WTC11 (cell line): ENCODE measurements at regions not wholly inside any gene's neighbourhood (a gene's known extent, or its start where the extent isn't known, plus 50 kb on each side); places are given as distances from the start of the nearest gene placed in this dataset.

Source experiments
- ATAC-seq: fragments of 200-7000 bp; cut with Tn5 transposase; 2 replicates; pipeline ENCODE4 v1.10.0; 2021; ENCODE audit warnings: mild to moderate bottlenecking, moderate library complexity
- CTCF ChIA-PET: fragments of 300-600 bp; sonication (Branson Sonifier 250); formaldehyde crosslinking; loops from one replicate; lab custom pipeline; 2021; ENCODE audit warnings: antibody characterized with exemption; lab: Charles Lee
- POLR2A ChIA-PET: fragments of 350-600 bp; sonication (Branson Sonifier 250); formaldehyde crosslinking; loops from one replicate; lab custom pipeline; 2021; ENCODE audit warnings: antibody characterized with exemption; lab: Charles Lee
- DNase-seq: peaks from one replicate; pipeline ENCODE4 v3.0.0; 2021; ENCODE audit warnings: low spot score
- H3K27ac Mint-ChIP-seq: 2 replicates; pipeline ENCODE4 v1.8.0; 2021; ENCODE audit warnings: mixed read lengths
- H3K27me3 Mint-ChIP-seq: 2 replicates; pipeline ENCODE4 v1.8.0; 2021; ENCODE audit warnings: low read depth, mild to moderate bottlenecking, moderate library complexity, mixed read lengths
- H3K36me3 Mint-ChIP-seq: 2 replicates; pipeline ENCODE4 v1.8.0; 2021; ENCODE audit warnings: mixed read lengths
- H3K4me1 Mint-ChIP-seq: 2 replicates; pipeline ENCODE4 v1.8.0; 2022; ENCODE audit warnings: mixed read lengths
- H3K4me3 Mint-ChIP-seq: 2 replicates; pipeline ENCODE4 v1.8.0; 2021; ENCODE audit warnings: mild to moderate bottlenecking, moderate library complexity, mixed read lengths
- H3K9me3 Mint-ChIP-seq: 2 replicates; pipeline ENCODE4 v1.8.0; 2021; ENCODE audit warnings: mixed read lengths
- CBFB ChIP-seq: sonication (generic); formaldehyde crosslinking; IDR thresholded peaks from 2 replicates; pipeline ENCODE4 v1.8.1; 2022; ENCODE audit warnings: mild to moderate bottlenecking, low read depth, missing genetic modification reagents
- CREB1 ChIP-seq: sonication (generic); formaldehyde crosslinking; IDR thresholded peaks from 2 replicates; pipeline ENCODE4 v1.8.0; 2023; ENCODE audit warnings: mild to moderate bottlenecking, missing genetic modification reagents
- E2F1 ChIP-seq: sonication (generic); formaldehyde crosslinking; IDR thresholded peaks from 2 replicates; pipeline ENCODE4 v1.8.0; 2022; ENCODE audit warnings: mild to moderate bottlenecking, missing genetic modification reagents
- ELF4 ChIP-seq: sonication (generic); formaldehyde crosslinking; IDR thresholded peaks from 2 replicates; pipeline ENCODE4 v1.8.1; 2022; ENCODE audit warnings: low read depth, mild to moderate bottlenecking, moderate library complexity, missing genetic modification reagents
- EMX1 ChIP-seq: fragments of 250-450 bp; sonication (Bioruptor Pico); IDR thresholded peaks from 2 replicates; pipeline ENCODE4 v1.8.0; 2021; ENCODE audit warnings: mild to moderate bottlenecking
- ESRRA ChIP-seq: sonication (generic); formaldehyde crosslinking; IDR thresholded peaks from 2 replicates; pipeline ENCODE4 v1.8.1; 2022; ENCODE audit warnings: mild to moderate bottlenecking, missing genetic modification reagents, borderline replicate concordance
- KAT7 ChIP-seq: sonication (generic); formaldehyde crosslinking; IDR thresholded peaks from 2 replicates; pipeline ENCODE4 v1.8.1; 2023; ENCODE audit warnings: missing genetic modification reagents, mild to moderate bottlenecking, borderline replicate concordance
- MXD4 ChIP-seq: fragments of 250-450 bp; sonication (Bioruptor Pico); IDR thresholded peaks from 2 replicates; pipeline ENCODE4 v1.8.0; 2021; ENCODE audit warnings: mild to moderate bottlenecking, moderate library complexity, borderline replicate concordance
- NR2C2 ChIP-seq: sonication (generic); formaldehyde crosslinking; IDR thresholded peaks from 2 replicates; pipeline ENCODE4 v1.8.0; 2022; ENCODE audit warnings: mild to moderate bottlenecking, missing genetic modification reagents
- NR3C1 ChIP-seq: sonication (generic); formaldehyde crosslinking; conservative IDR thresholded peaks from 2 replicates; pipeline ENCODE4 v1.8.1; 2023; ENCODE audit warnings: low read depth, mild to moderate bottlenecking, missing genetic modification reagents
- PRDM15 ChIP-seq: sonication (generic); formaldehyde crosslinking; IDR thresholded peaks from 2 replicates; pipeline ENCODE4 v1.8.0; 2022; ENCODE audit warnings: missing genetic modification reagents
- SOX15 ChIP-seq: fragments of 250-450 bp; sonication (Bioruptor Pico); IDR thresholded peaks from 2 replicates; pipeline ENCODE4 v1.9.0; 2021; ENCODE audit warnings: mild to moderate bottlenecking
- SP1 ChIP-seq: sonication (generic); formaldehyde crosslinking; conservative IDR thresholded peaks from 2 replicates; pipeline ENCODE4 v1.8.1; 2022; ENCODE audit warnings: missing genetic modification reagents
- TEAD4 ChIP-seq: sonication (generic); formaldehyde crosslinking; IDR thresholded peaks from 2 replicates; pipeline ENCODE4 v1.8.0; 2022; ENCODE audit warnings: mild to moderate bottlenecking, missing genetic modification reagents
- TP53 ChIP-seq: sonication (generic); formaldehyde crosslinking; IDR thresholded peaks from 2 replicates; pipeline ENCODE4 v1.8.1; 2023; ENCODE audit warnings: mild to moderate bottlenecking, missing genetic modification reagents
- ZNF219 ChIP-seq: sonication (generic); formaldehyde crosslinking; IDR thresholded peaks from 2 replicates; pipeline ENCODE4 v1.8.0; 2023; ENCODE audit warnings: missing genetic modification reagents, mild to moderate bottlenecking, borderline replicate concordance
- ZNF263 ChIP-seq: sonication (generic); formaldehyde crosslinking; IDR thresholded peaks from 2 replicates; pipeline ENCODE4 v1.8.1; 2022; ENCODE audit warnings: low read depth, mild to moderate bottlenecking, moderate library complexity, missing genetic modification reagents
- ZNF317 ChIP-seq: sonication (generic); formaldehyde crosslinking; IDR thresholded peaks from 2 replicates; pipeline ENCODE4 v1.8.1; 2023; ENCODE audit warnings: low read depth, mild to moderate bottlenecking, moderate library complexity, missing genetic modification reagents, borderline replicate concordance
- ZNF423 ChIP-seq: fragments of 250-450 bp; sonication (Bioruptor Pico); IDR thresholded peaks from 2 replicates; pipeline ENCODE4 v2.1.2; 2022; ENCODE audit warnings: mild to moderate bottlenecking, moderate library complexity
- TF ChIP-seq, protein P1 (sequence below): sonication (generic); formaldehyde crosslinking; IDR thresholded peaks from 2 replicates; pipeline ENCODE4 v1.8.0; 2022; ENCODE audit warnings: mild to moderate bottlenecking, missing genetic modification reagents
- TF ChIP-seq, protein P2 (sequence below): fragments of 250-450 bp; sonication (Bioruptor Pico); IDR thresholded peaks from 2 replicates; pipeline ENCODE4 v1.9.0; 2021; ENCODE audit warnings: moderate library complexity, mild to moderate bottlenecking, inconsistent platforms, borderline replicate concordance
- TF ChIP-seq, protein P3 (sequence below): sonication (generic); formaldehyde crosslinking; conservative IDR thresholded peaks from 2 replicates; pipeline ENCODE4 v1.8.1; 2023; ENCODE audit warnings: mild to moderate bottlenecking, low read depth, missing genetic modification reagents, moderate library complexity

DNA sequence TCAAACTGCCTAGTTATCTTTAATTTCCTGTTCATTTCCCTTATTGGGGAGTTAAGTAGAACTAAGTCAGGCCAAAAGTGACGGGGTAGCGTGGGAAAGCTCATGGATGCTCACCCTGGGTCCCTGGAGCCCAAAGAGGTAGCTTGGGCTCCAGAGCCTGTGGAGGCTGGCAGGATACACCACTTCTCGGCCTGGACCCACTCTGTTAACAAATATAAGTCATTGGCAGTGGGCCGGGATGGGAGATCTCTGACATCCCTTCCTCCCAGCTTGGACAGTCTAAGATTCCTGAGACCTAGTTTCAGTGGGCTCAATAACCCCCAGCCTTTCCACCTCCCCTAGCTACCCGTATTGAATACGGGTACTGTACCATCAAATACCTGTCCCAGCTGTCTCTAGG, 106.1 kb downstream of the EFNB1 start (continued):
- TF ChIP-seq PRDM15 (CRISPR knock-in tag) (no peak), MXD4 (CRISPR knock-in tag) (no peak), ZNF423 (no peak)
- TF ChIP-seq, protein P1, sequence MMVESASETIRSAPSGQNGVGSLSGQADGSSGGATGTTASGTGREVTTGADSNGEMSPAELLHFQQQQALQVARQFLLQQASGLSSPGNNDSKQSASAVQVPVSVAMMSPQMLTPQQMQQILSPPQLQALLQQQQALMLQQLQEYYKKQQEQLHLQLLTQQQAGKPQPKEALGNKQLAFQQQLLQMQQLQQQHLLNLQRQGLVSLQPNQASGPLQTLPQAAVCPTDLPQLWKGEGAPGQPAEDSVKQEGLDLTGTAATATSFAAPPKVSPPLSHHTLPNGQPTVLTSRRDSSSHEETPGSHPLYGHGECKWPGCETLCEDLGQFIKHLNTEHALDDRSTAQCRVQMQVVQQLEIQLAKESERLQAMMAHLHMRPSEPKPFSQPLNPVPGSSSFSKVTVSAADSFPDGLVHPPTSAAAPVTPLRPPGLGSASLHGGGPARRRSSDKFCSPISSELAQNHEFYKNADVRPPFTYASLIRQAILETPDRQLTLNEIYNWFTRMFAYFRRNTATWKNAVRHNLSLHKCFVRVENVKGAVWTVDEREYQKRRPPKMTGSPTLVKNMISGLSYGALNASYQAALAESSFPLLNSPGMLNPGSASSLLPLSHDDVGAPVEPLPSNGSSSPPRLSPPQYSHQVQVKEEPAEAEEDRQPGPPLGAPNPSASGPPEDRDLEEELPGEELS: no peak

GRCh38 chrX:68934421-68934820, 105.6 kb downstream of the EFNB1 start:
- no peak overlapping the region for H3K27ac Mint-ChIP-seq
- ATAC-seq (no peak), DNase-seq (no peak)
- H3K27me3 Mint-ChIP-seq: peaks cover 2% of the 10 kb centered on the region; the same call in 1 of the 2 replicates
- peaks cover 8% of the 10 kb centered on the region for H3K4me1 Mint-ChIP-seq
- CTCF ChIA-PET: no interaction called here
- POLR2A ChIA-PET: no interaction called here
- TF ChIP-seq ELF4 (CRISPR knock-in tag) (no peak), SP1 (CRISPR knock-in tag) (no peak), E2F1 (CRISPR knock-in tag) (no peak), TP53 (CRISPR knock-in tag) (no peak), KAT7 (CRISPR knock-in tag) (no peak), MXD4 (CRISPR knock-in tag) (no peak), SOX15 (CRISPR knock-in tag) (no peak), CREB1 (CRISPR knock-in tag) (no peak), TEAD4 (CRISPR knock-in tag) (no peak), ESRRA (CRISPR knock-in tag) (no peak), NR3C1 (CRISPR knock-in tag) (no peak), ZNF263 (no peak), ZNF219 (CRISPR knock-in tag) (no peak), ZNF317 (no peak), CBFB (no peak), EMX1 (CRISPR knock-in tag) (no peak), NR2C2 (no peak)
- TF ChIP-seq, protein P2, sequence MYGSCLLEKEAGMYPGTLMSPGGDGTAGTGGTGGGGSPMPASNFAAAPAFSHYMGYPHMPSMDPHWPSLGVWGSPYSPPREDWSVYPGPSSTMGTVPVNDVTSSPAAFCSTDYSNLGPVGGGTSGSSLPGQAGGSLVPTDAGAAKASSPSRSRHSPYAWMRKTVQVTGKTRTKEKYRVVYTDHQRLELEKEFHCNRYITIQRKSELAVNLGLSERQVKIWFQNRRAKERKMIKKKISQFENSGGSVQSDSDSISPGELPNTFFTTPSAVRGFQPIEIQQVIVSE (CRISPR knock-in tag): no peak
- TF ChIP-seq, protein P3, sequence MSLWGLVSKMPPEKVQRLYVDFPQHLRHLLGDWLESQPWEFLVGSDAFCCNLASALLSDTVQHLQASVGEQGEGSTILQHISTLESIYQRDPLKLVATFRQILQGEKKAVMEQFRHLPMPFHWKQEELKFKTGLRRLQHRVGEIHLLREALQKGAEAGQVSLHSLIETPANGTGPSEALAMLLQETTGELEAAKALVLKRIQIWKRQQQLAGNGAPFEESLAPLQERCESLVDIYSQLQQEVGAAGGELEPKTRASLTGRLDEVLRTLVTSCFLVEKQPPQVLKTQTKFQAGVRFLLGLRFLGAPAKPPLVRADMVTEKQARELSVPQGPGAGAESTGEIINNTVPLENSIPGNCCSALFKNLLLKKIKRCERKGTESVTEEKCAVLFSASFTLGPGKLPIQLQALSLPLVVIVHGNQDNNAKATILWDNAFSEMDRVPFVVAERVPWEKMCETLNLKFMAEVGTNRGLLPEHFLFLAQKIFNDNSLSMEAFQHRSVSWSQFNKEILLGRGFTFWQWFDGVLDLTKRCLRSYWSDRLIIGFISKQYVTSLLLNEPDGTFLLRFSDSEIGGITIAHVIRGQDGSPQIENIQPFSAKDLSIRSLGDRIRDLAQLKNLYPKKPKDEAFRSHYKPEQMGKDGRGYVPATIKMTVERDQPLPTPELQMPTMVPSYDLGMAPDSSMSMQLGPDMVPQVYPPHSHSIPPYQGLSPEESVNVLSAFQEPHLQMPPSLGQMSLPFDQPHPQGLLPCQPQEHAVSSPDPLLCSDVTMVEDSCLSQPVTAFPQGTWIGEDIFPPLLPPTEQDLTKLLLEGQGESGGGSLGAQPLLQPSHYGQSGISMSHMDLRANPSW (CRISPR knock-in tag): no peak
- no peaks in the 10 kb centered on the region for H3K9me3 Mint-ChIP-seq
- no peaks in the 10 kb centered on the region for H3K36me3 Mint-ChIP-seq
- H3K4me3 Mint-ChIP-seq: no peak overlapping the region
